ENCODE measurements at regions not wholly inside any gene's neighbourhood (a gene's known extent, or its start where the extent isn't known, plus 50 kb on each side); places are given as distances from the start of the nearest gene placed in this dataset.
A peak's percentile ranks its signal among the peaks of the same experiment; 100 is the strongest.

DNA sequence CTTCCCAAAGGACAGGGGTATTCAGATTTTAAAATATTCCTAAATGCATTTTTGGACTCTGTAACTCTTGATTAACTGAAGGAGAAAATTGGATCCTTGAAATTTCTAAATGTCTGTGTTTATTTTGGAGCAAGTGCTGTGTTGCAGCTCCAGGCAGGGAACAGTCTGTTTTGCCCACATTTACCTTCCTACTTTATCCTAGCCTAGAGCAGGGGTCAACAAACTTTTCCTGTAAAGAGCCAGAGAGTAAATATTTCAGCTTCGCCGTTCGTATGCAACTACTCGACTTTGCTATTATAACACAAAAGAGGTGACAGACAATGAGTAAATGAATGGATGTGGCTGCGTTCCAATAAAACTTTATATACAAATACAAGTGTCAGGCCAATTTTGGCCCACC lies 402.2 kb downstream of the GPATCH2 start:
- no peak for DNase-seq
- H3K27ac ChIP-seq (ENCODE audit: low read length) = no peak overlapping the region
- H3K4me3 ChIP-seq (ENCODE audit: low read length) = no peak overlapping the region
- no peaks in the 10 kb centered on the region for H3K36me3 ChIP-seq (ENCODE audit: control insufficient read depth, insufficient read depth, low read length)
- no peaks in the 10 kb centered on the region for H3K4me1 ChIP-seq (ENCODE audit: control insufficient read depth, insufficient read depth, low read length)
- no peaks in the 10 kb centered on the region for H3K9me3 ChIP-seq (ENCODE audit: control insufficient read depth, low read depth, low read length)
- 87% methylated on average over 4 of the region's 5 CpGs for WGBS (ENCODE audit: insufficient coverage, low lambda C conversion rate)
- no peaks in the 10 kb centered on the region for H3K27me3 ChIP-seq (ENCODE audit: control insufficient read depth, insufficient read depth, low read length)

- no peaks in the 10 kb centered on the region for H3K36me3 ChIP-seq (ENCODE audit: control insufficient read depth, insufficient read depth, low read length)
- no peaks in the 10 kb centered on the region for H3K9me3 ChIP-seq (ENCODE audit: control insufficient read depth, low read depth, low read length)
- no peak overlapping the region for H3K4me3 ChIP-seq (ENCODE audit: low read length)
- H3K4me1 ChIP-seq (ENCODE audit: control insufficient read depth, insufficient read depth, low read length) = no peaks in the 10 kb centered on the region
- H3K27me3 ChIP-seq (ENCODE audit: control insufficient read depth, insufficient read depth, low read length) = no peaks in the 10 kb centered on the region
- no CpG with 5 or more reads among the region's 1 CpG for WGBS (ENCODE audit: insufficient coverage, low lambda C conversion rate)
- DNase-seq = no peak
- H3K27ac ChIP-seq (ENCODE audit: low read length) = no peak overlapping the region
Observed at GRCh38 chr1:217224201-217224600, 406.7 kb downstream of the GPATCH2 start.

GRCh38 chr1:217214551-217214950 lies 416.3 kb downstream of the GPATCH2 start:
- WGBS (ENCODE audit: insufficient coverage, low lambda C conversion rate) = no CpG with 5 or more reads among the region's 3 CpGs
- Histone ChIP-seq H3K27ac (ENCODE audit: low read length) (no peak overlapping the region), H3K36me3 (ENCODE audit: control insufficient read depth, insufficient read depth, low read length) (no peaks in the 10 kb centered on the region), H3K4me1 (ENCODE audit: control insufficient read depth, insufficient read depth, low read length) (no peaks in the 10 kb centered on the region), H3K9me3 (ENCODE audit: control insufficient read depth, low read depth, low read length) (no peaks in the 10 kb centered on the region), H3K4me3 (ENCODE audit: low read length) (no peak overlapping the region), H3K27me3 (ENCODE audit: control insufficient read depth, insufficient read depth, low read length) (no peaks in the 10 kb centered on the region)
- DNase-seq = no peak

- no peak overlapping the region for H3K27ac ChIP-seq (ENCODE audit: low read length)
- no peak for DNase-seq
- no peak overlapping the region for H3K4me3 ChIP-seq (ENCODE audit: low read length)
- WGBS (ENCODE audit: insufficient coverage, low lambda C conversion rate) = no CpG with 5 or more reads among the region's 3 CpGs
- no peaks in the 10 kb centered on the region for H3K27me3 ChIP-seq (ENCODE audit: control insufficient read depth, insufficient read depth, low read length)
- H3K36me3 ChIP-seq (ENCODE audit: control insufficient read depth, insufficient read depth, low read length) = no peaks in the 10 kb centered on the region
- no peaks in the 10 kb centered on the region for H3K9me3 ChIP-seq (ENCODE audit: control insufficient read depth, low read depth, low read length)
- H3K4me1 ChIP-seq (ENCODE audit: control insufficient read depth, insufficient read depth, low read length) = no peaks in the 10 kb centered on the region
Observed at GRCh38 chr1:217211486-217211885, 419.4 kb downstream of the GPATCH2 start.

DNA sequence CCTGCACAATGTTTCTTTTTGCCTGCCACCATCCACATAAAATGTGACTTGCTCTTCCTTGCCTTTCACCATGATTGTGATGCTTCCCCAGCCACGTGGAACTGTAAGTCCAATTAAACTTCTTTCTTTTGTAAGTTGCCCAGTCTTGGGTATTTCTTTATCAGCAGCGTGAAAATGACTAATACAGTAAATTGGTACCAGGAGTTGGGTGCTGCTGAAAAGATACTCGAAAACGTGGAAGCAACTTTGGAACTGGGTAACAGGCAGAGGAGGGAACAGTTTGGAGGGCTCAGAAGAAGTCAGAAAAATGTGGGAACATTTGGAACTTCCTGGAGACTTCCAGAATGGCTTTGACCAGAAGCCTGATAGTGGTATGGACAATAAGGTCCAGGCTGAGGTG lies 425.3 kb downstream of the GPATCH2 start:
- 77% methylated on average over 4 of the region's 4 CpGs for WGBS (ENCODE audit: insufficient coverage, low lambda C conversion rate)
- Histone ChIP-seq H3K9me3 (ENCODE audit: control insufficient read depth, low read depth, low read length) (no peaks in the 10 kb centered on the region), H3K4me3 (ENCODE audit: low read length) (no peak overlapping the region), H3K27me3 (ENCODE audit: control insufficient read depth, insufficient read depth, low read length) (no peaks in the 10 kb centered on the region), H3K4me1 (ENCODE audit: control insufficient read depth, insufficient read depth, low read length) (no peaks in the 10 kb centered on the region), H3K27ac (ENCODE audit: low read length) (no peak overlapping the region), H3K36me3 (ENCODE audit: control insufficient read depth, insufficient read depth, low read length) (no peaks in the 10 kb centered on the region)
- no peak for DNase-seq

- no peaks in the 10 kb centered on the region for H3K27me3 ChIP-seq (ENCODE audit: control insufficient read depth, insufficient read depth, low read length)
- DNase-seq = no peak
- no peak overlapping the region for H3K4me3 ChIP-seq (ENCODE audit: low read length)
- no peaks in the 10 kb centered on the region for H3K36me3 ChIP-seq (ENCODE audit: control insufficient read depth, insufficient read depth, low read length)
- H3K27ac ChIP-seq (ENCODE audit: low read length) = no peak overlapping the region
- H3K9me3 ChIP-seq (ENCODE audit: control insufficient read depth, low read depth, low read length) = no peaks in the 10 kb centered on the region
- H3K4me1 ChIP-seq (ENCODE audit: control insufficient read depth, insufficient read depth, low read length) = no peaks in the 10 kb centered on the region
- 100% methylated on average over 1 of the region's 1 CpG for WGBS (ENCODE audit: insufficient coverage, low lambda C conversion rate)
Observed at GRCh38 chr1:217196616-217197015, 434.3 kb downstream of the GPATCH2 start.

GRCh38 chr1:217193151-217193550 lies 437.7 kb downstream of the GPATCH2 start:
- Histone ChIP-seq H3K27ac (ENCODE audit: low read length) (no peak overlapping the region), H3K9me3 (ENCODE audit: control insufficient read depth, low read depth, low read length) (no peaks in the 10 kb centered on the region), H3K4me1 (ENCODE audit: control insufficient read depth, insufficient read depth, low read length) (no peaks in the 10 kb centered on the region), H3K4me3 (ENCODE audit: low read length) (no peak overlapping the region), H3K27me3 (ENCODE audit: control insufficient read depth, insufficient read depth, low read length) (no peaks in the 10 kb centered on the region), H3K36me3 (ENCODE audit: control insufficient read depth, insufficient read depth, low read length) (no peaks in the 10 kb centered on the region)
- 30% methylated on average over 2 of the region's 3 CpGs for WGBS (ENCODE audit: insufficient coverage, low lambda C conversion rate)
- DNase-seq = peak; percentile 37 to 58

GRCh38 chr1:217191441-217191840 lies 439.4 kb downstream of the GPATCH2 start:
- WGBS (ENCODE audit: insufficient coverage, low lambda C conversion rate) = 86% methylated on average over 1 of the region's 2 CpGs
- H3K27me3 ChIP-seq (ENCODE audit: control insufficient read depth, insufficient read depth, low read length) = no peaks in the 10 kb centered on the region
- H3K27ac ChIP-seq (ENCODE audit: low read length) = no peak overlapping the region
- H3K4me3 ChIP-seq (ENCODE audit: low read length) = no peak overlapping the region
- DNase-seq = peak; percentile 41 to 61
- H3K36me3 ChIP-seq (ENCODE audit: control insufficient read depth, insufficient read depth, low read length) = no peaks in the 10 kb centered on the region
- no peaks in the 10 kb centered on the region for H3K9me3 ChIP-seq (ENCODE audit: control insufficient read depth, low read depth, low read length)
- H3K4me1 ChIP-seq (ENCODE audit: control insufficient read depth, insufficient read depth, low read length) = no peaks in the 10 kb centered on the region

DNA sequence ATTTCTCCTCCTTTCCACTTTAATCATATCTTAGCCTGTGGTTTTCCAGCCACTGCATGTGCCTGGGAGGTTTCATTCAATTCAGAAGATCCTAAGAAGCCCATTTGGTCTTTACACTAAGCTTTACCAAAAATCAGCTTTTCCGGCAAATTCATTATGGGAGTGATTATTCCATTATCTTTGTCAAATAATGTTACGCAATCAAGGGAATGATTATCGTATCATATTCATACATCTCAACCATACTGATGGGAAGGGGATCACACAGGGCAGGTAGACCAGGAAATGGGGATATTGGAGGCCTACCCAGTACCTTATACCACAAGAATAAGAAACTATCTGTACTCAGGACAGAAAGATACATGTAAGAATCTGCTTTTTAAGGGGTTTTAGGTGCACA lies 440.5 kb downstream of the GPATCH2 start:
- no peaks in the 10 kb centered on the region for H3K4me1 ChIP-seq (ENCODE audit: control insufficient read depth, insufficient read depth, low read length)
- H3K36me3 ChIP-seq (ENCODE audit: control insufficient read depth, insufficient read depth, low read length) = no peaks in the 10 kb centered on the region
- no peak overlapping the region for H3K4me3 ChIP-seq (ENCODE audit: low read length)
- DNase-seq = no peak
- no peak overlapping the region for H3K27ac ChIP-seq (ENCODE audit: low read length)
- H3K27me3 ChIP-seq (ENCODE audit: control insufficient read depth, insufficient read depth, low read length) = no peaks in the 10 kb centered on the region
- 58% methylated on average over 2 of the region's 3 CpGs for WGBS (ENCODE audit: insufficient coverage, low lambda C conversion rate)
- no peaks in the 10 kb centered on the region for H3K9me3 ChIP-seq (ENCODE audit: control insufficient read depth, low read depth, low read length)

- no peaks in the 10 kb centered on the region for H3K9me3 ChIP-seq (ENCODE audit: control insufficient read depth, low read depth, low read length)
- WGBS (ENCODE audit: insufficient coverage, low lambda C conversion rate) = no CpG with 5 or more reads among the region's 1 CpG
- no peaks in the 10 kb centered on the region for H3K27me3 ChIP-seq (ENCODE audit: control insufficient read depth, insufficient read depth, low read length)
- no peak overlapping the region for H3K4me3 ChIP-seq (ENCODE audit: low read length)
- H3K36me3 ChIP-seq (ENCODE audit: control insufficient read depth, insufficient read depth, low read length) = no peaks in the 10 kb centered on the region
- no peak overlapping the region for H3K27ac ChIP-seq (ENCODE audit: low read length)
- no peak for DNase-seq
- H3K4me1 ChIP-seq (ENCODE audit: control insufficient read depth, insufficient read depth, low read length) = no peaks in the 10 kb centered on the region
Observed at GRCh38 chr1:217189362-217189761, 441.5 kb downstream of the GPATCH2 start.

DNA sequence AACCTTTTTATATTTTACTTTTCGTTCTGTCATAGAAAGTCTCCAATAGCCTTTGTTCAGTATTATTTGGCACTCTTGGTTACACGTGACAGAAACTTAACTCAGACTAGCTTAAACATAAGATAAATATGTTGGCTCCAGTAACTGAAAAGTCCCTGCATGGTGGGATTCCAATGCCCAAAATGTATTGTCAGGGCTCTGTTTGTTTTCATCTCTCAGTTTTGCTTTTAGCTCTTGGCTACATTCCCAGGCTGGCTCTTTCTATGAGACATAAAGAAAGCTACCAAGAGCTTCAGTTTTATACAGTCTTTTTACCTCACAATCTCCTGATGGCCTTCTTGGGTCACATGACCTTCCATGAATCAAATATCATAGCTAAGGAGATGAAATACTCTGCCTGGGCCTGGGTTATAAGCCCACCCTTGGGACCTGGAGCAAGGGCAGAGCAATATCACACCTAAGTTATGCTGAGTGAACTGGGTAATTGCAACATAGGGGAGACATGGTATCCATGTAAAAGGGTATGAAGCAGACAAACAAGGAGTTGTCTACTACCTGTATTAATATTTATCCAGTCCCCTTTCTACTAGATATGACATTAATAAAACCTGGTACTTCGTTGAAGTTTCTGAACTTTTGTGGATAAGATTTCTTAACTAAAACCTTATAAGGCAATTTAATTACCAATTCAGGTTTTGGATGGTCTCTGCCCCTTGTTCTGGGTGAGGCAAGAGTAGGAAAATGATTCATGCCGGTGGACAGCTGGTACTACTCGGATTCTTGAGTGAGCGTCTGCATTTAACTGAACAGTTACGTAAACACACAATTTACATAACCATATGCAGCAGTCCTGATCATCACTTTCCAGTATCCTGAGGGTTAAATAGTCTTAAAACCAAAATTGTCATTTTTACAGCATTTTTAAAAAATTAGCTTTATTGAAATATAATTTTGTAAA lies 442.3 kb downstream of the GPATCH2 start:
- Histone ChIP-seq H3K27ac (ENCODE audit: low read length) (no peak overlapping the region), H3K27me3 (ENCODE audit: control insufficient read depth, insufficient read depth, low read length) (no peaks in the 10 kb centered on the region), H3K9me3 (ENCODE audit: control insufficient read depth, low read depth, low read length) (no peaks in the 10 kb centered on the region), H3K36me3 (ENCODE audit: control insufficient read depth, insufficient read depth, low read length) (no peaks in the 10 kb centered on the region), H3K4me3 (ENCODE audit: low read length) (no peak overlapping the region), H3K4me1 (ENCODE audit: control insufficient read depth, insufficient read depth, low read length) (no peaks in the 10 kb centered on the region)
- no peak for DNase-seq
- WGBS (ENCODE audit: insufficient coverage, low lambda C conversion rate) = 83% methylated on average over 1 of the region's 7 CpGs
